GM23338 (cell line): ENCODE measurements at regions not wholly inside any gene's neighbourhood (a gene's known extent, or its start where the extent isn't known, plus 50 kb on each side); places are given as distances from the start of the nearest gene placed in this dataset.

Experiments
- ATAC-seq: fragments of 200-7000 bp; cut with Tn5 transposase; 3 replicates; pipeline ENCODE4 v1.9.1; 2020
- DNase-seq: peaks from one replicate; pipeline ENCODE4 v3.0.0-alpha.2; 2015; ENCODE audit warnings: low spot score
- H2AFZ ChIP-seq: fragments of 200-600 bp; sonication (generic); 2 replicates; pipeline ENCODE4 v1.8.0; 2016; ENCODE audit warnings: antibody characterized with exemption, mild to moderate bottlenecking, moderate library complexity
- H3F3A ChIP-seq: fragments of 200-600 bp; sonication (generic); replicated peaks from 2 replicates; pipeline ENCODE4 v1.8.0; 2017; ENCODE audit warnings: antibody characterized with exemption, mixed run types, low read depth
- H3K27ac ChIP-seq: fragments of 200-600 bp; sonication (generic); 2 replicates; pipeline ENCODE4 v1.6.1; 2016; ENCODE audit warnings: low read depth
- H3K27me3 ChIP-seq: fragments of 200-600 bp; sonication (generic); 2 replicates; pipeline ENCODE4 v1.8.0; 2016; ENCODE audit warnings: mild to moderate bottlenecking, mixed run types, moderate library complexity; ENCODE audit not compliant: insufficient read depth
- H3K36me3 ChIP-seq: fragments of 200-600 bp; sonication (generic); 2 replicates; pipeline ENCODE4 v1.8.0; 2016; ENCODE audit warnings: mild to moderate bottlenecking; ENCODE audit not compliant: insufficient read depth
- H3K4me1 ChIP-seq: fragments of 200-600 bp; sonication (generic); 2 replicates; pipeline ENCODE4 v1.8.0; 2016; ENCODE audit warnings: mild to moderate bottlenecking, moderate library complexity; ENCODE audit not compliant: insufficient read depth
- H3K4me2 ChIP-seq: fragments of 200-600 bp; sonication (generic); 2 replicates; pipeline ENCODE4 v1.7.1; 2017; ENCODE audit warnings: mixed run types
- H3K4me3 ChIP-seq: fragments of 200-600 bp; sonication (generic); 2 replicates; pipeline ENCODE4 v1.6.1; 2016; ENCODE audit warnings: mixed run types
- H3K79me2 ChIP-seq: fragments of 200-600 bp; sonication (generic); replicated peaks from 2 replicates; pipeline ENCODE4 v1.8.0; 2017; ENCODE audit warnings: mild to moderate bottlenecking; ENCODE audit not compliant: insufficient read depth
- H3K9me2 ChIP-seq: fragments of 200-600 bp; sonication (generic); 2 replicates; pipeline ENCODE4 v1.8.0; 2017; ENCODE audit not compliant: insufficient read depth
- H4K20me1 ChIP-seq: fragments of 200-600 bp; sonication (generic); replicated peaks from 2 replicates; pipeline ENCODE4 v1.8.0; 2017; ENCODE audit warnings: mild to moderate bottlenecking; ENCODE audit not compliant: insufficient read depth
- H3K27ac Mint-ChIP-seq: 2 replicates; pipeline ENCODE4 v1.8.0; 2020; ENCODE audit warnings: inconsistent platforms, mild to moderate bottlenecking, moderate library complexity, mixed read lengths
- H3K27me3 Mint-ChIP-seq: 3 replicates; pipeline ENCODE4 v1.8.0; 2022; ENCODE audit warnings: low read depth, mild to moderate bottlenecking, moderate library complexity, mixed read lengths, inconsistent platforms; ENCODE audit not compliant: insufficient read depth, poor library complexity
- H3K36me3 Mint-ChIP-seq: 3 replicates; pipeline ENCODE4 v1.8.0; 2021; ENCODE audit warnings: low read depth, mild to moderate bottlenecking, inconsistent platforms, moderate library complexity, mixed read lengths
- H3K4me1 Mint-ChIP-seq: 3 replicates; pipeline ENCODE4 v1.8.0; 2020; ENCODE audit warnings: mild to moderate bottlenecking, inconsistent platforms, mixed read lengths
- H3K4me3 Mint-ChIP-seq: 3 replicates; pipeline ENCODE4 v1.8.0; 2021; ENCODE audit warnings: moderate library complexity, mild to moderate bottlenecking, inconsistent platforms, mixed read lengths
- H3K9me3 Mint-ChIP-seq: 3 replicates; pipeline ENCODE4 v1.8.0; 2020; ENCODE audit warnings: moderate library complexity, mild to moderate bottlenecking, inconsistent platforms, mixed read lengths
- CREB1 ChIP-seq: fragments of 250-450 bp; sonication (Bioruptor Pico); IDR thresholded peaks from 2 replicates; pipeline ENCODE4 v1.5.0; 2020; ENCODE audit warnings: low read depth, mild to moderate bottlenecking, moderate library complexity
- CTCF ChIP-seq, 2 experiments: fragments of 200-600 bp in 1 of 2; sonication (generic) in 1 of 2; conservative IDR thresholded peaks; 2 replicates each; pipeline versions ENCODE4 v1.5.1 to v1.6.1; 2016 to 2017; ENCODE audit warnings: antibody characterized with exemption in 2 of 2, low read depth in 2 of 2, mild to moderate bottlenecking in 2 of 2, moderate library complexity in 1 of 2
- ETS1 ChIP-seq: IDR thresholded peaks from 2 replicates; pipeline ENCODE4 v1.6.1; 2016; ENCODE audit warnings: antibody characterized with exemption
- EZH2 ChIP-seq: fragments of 200-600 bp; sonication (generic); IDR thresholded peaks from one replicate; pipeline ENCODE4 v1.8.0; 2017; ENCODE audit warnings: antibody characterized with exemption, mild to moderate bottlenecking, low read depth; ENCODE audit not compliant: unreplicated experiment
- EZH2phosphoT487 ChIP-seq: fragments of 200-600 bp; sonication (generic); IDR thresholded peaks from one replicate; pipeline ENCODE4 v1.8.1; 2018; ENCODE audit warnings: antibody characterized with exemption; ENCODE audit not compliant: unreplicated experiment
- JUNB ChIP-seq: IDR thresholded peaks from one replicate; pipeline ENCODE4 v1.6.1; 2016; ENCODE audit warnings: antibody characterized with exemption; ENCODE audit not compliant: unreplicated experiment
- NANOG ChIP-seq: IDR thresholded peaks from 2 replicates; pipeline ENCODE4 v1.6.1; 2016; ENCODE audit warnings: antibody characterized with exemption, borderline replicate concordance
- POLR2AphosphoS5 ChIP-seq: IDR thresholded peaks from 2 replicates; pipeline ENCODE4 v1.6.1; 2016; ENCODE audit warnings: antibody characterized with exemption, low read depth
- REST ChIP-seq: IDR thresholded peaks from one replicate; pipeline ENCODE4 v1.6.1; 2018; ENCODE audit warnings: antibody characterized with exemption; ENCODE audit not compliant: unreplicated experiment
- STAT1 ChIP-seq: IDR thresholded peaks from one replicate; pipeline ENCODE4 v1.6.1; 2016; ENCODE audit warnings: antibody characterized with exemption; ENCODE audit not compliant: unreplicated experiment
- ZNF114 ChIP-seq: fragments of 250-450 bp; sonication (Bioruptor Pico); IDR thresholded peaks from 2 replicates; pipeline ENCODE4 v1.5.0; 2020; ENCODE audit warnings: mild to moderate bottlenecking, moderate library complexity
- ZNF331 ChIP-seq: fragments of 250-450 bp; sonication (Bioruptor Pico); IDR thresholded peaks from 2 replicates; pipeline ENCODE4 v1.5.0; 2020; ENCODE audit warnings: low read depth, mild to moderate bottlenecking, moderate library complexity
- ZNF462 ChIP-seq: fragments of 250-450 bp; sonication (Bioruptor Pico); IDR thresholded peaks from 2 replicates; pipeline ENCODE4 v1.5.0; 2020; ENCODE audit warnings: mild to moderate bottlenecking, moderate library complexity

GRCh38 chr17:69684251-69684650 is 269.8 kb downstream of the MAP2K6 start:
- Mint-ChIP-seq H3K4me3 (no peak overlapping the region), H3K27me3 (peaks cover 2% of the 10 kb centered on the region), H3K4me1 (no peaks in the 10 kb centered on the region), H3K27ac (no peak overlapping the region), H3K9me3 (no peaks in the 10 kb centered on the region; the same call in 1 of the 3 replicates), H3K36me3 (no peaks in the 10 kb centered on the region)
- no peak overlapping the region for H2AFZ ChIP-seq
- DNase-seq (no peak), ATAC-seq (no peak)
- H3K27ac ChIP-seq: no peak overlapping the region
- no peaks in the 10 kb centered on the region for H3K36me3 ChIP-seq
- H3K79me2 ChIP-seq: no peaks in the 10 kb centered on the region
- H4K20me1 ChIP-seq: no peaks in the 10 kb centered on the region
- no peak overlapping the region for H3K4me2 ChIP-seq
- 0 out of 2 replicates have a peak, but pooled peaks cover 3% of the 10 kb centered on the region for H3K9me2 ChIP-seq
- no peak for TF ChIP-seq STAT1
- TF ChIP-seq ETS1: no peak
- no peak for TF ChIP-seq NANOG
- no peak for TF ChIP-seq CTCF (conservative IDR thresholded peaks at IDR 0.05; ENCODE audit: low read depth in 2 of 2)
- TF ChIP-seq ZNF331 (CRISPR knock-in tag): no peak
- no peak for TF ChIP-seq JUNB
- no peak for TF ChIP-seq REST
- TF ChIP-seq CREB1 (CRISPR knock-in tag): no peak
- no peak for TF ChIP-seq POLR2AphosphoS5
- TF ChIP-seq ZNF462 (CRISPR knock-in tag): no peak
- no peak for TF ChIP-seq EZH2
- no peak for TF ChIP-seq ZNF114 (CRISPR knock-in tag)
- no peak for TF ChIP-seq EZH2phosphoT487
- H3F3A ChIP-seq: no peaks in the 10 kb centered on the region
- H3K4me3 ChIP-seq: no peak overlapping the region
- no peaks in the 10 kb centered on the region for H3K27me3 ChIP-seq
- no peaks in the 10 kb centered on the region for H3K4me1 ChIP-seq
